Fibroblast of upper back skin (primary cell): ENCODE measurements at regions not wholly inside any gene's neighbourhood (a gene's known extent, or its start where the extent isn't known, plus 50 kb on each side); places are given as distances from the start of the nearest gene placed in this dataset.

ENCODE experiments used
- DNase-seq: peaks from one replicate; pipeline ENCODE4 v3.0.0-alpha.2; 2013

- no peak for DNase-seq
These were observed 1282.2 kb downstream of the AACS start for GRCh38 chr12:126347421-126347820.

GRCh38 chr12:126349383-126349782, 1284.1 kb downstream of the AACS start:
- no peak for DNase-seq

- DNase-seq, result peak; percentile 41
These were observed 1288.4 kb downstream of the AACS start for GRCh38 chr12:126353604-126354003.

GRCh38 chr12:126354633-126355032, 1289.4 kb downstream of the AACS start:
- no peak for DNase-seq

- peak; percentile 11 for DNase-seq
These were observed 1290.1 kb downstream of the AACS start for GRCh38 chr12:126355346-126355745.

- DNase-seq, result no peak
These were observed 1293.6 kb downstream of the AACS start for GRCh38 chr12:126358806-126359205.

GRCh38 chr12:126359216-126359615, 1294.0 kb downstream of the AACS start:
- no peak for DNase-seq

- no peak for DNase-seq
These were observed 1296.6 kb downstream of the AACS start for GRCh38 chr12:126361804-126362203.

- no peak for DNase-seq
These were observed 1297.3 kb downstream of the AACS start for GRCh38 chr12:126362493-126362892.

- no peak for DNase-seq
These were observed 1297.7 kb downstream of the AACS start for GRCh38 chr12:126362964-126363363.

- DNase-seq, result peak; percentile 67
These were observed 1304.5 kb downstream of the AACS start for GRCh38 chr12:126369487-126370463.

GRCh38 chr12:126383506-126383905, 1318.3 kb downstream of the AACS start:
- DNase-seq, result no peak

- DNase-seq, result no peak
These were observed 1318.9 kb downstream of the AACS start for GRCh38 chr12:126384026-126384564.

- DNase-seq, result peak; percentile 25
These were observed 1320.5 kb downstream of the AACS start for GRCh38 chr12:126385785-126386184.

- peak; percentile 71 for DNase-seq
These were observed 1324.1 kb downstream of the AACS start for GRCh38 chr12:126389220-126389841.

- no peak for DNase-seq
These were observed 1324.7 kb downstream of the AACS start for GRCh38 chr12:126389961-126390360.

GRCh38 chr12:126390969-126391566, 1325.8 kb downstream of the AACS start:
- no peak for DNase-seq

- no peak for DNase-seq
These were observed 1331.3 kb downstream of the AACS start for GRCh38 chr12:126396536-126396935.

- DNase-seq, result peak; percentile 11
These were observed 1331.9 kb downstream of the AACS start for GRCh38 chr12:126397071-126397581.

GRCh38 chr12:126397660-126398059, 1332.4 kb downstream of the AACS start:
- DNase-seq, result no peak

GRCh38 chr12:126400831-126401230, 1335.6 kb downstream of the AACS start:
- no peak for DNase-seq

GRCh38 chr12:126404293-126404881, 1339.2 kb downstream of the AACS start:
- DNase-seq, result no peak

GRCh38 chr12:126418400-126418799, 1353.2 kb downstream of the AACS start:
- no peak for DNase-seq
